GM23338 (cell line): ENCODE measurements at regions not wholly inside any gene's neighbourhood (a gene's known extent, or its start where the extent isn't known, plus 50 kb on each side); places are given as distances from the start of the nearest gene placed in this dataset.

Experiments used
- ATAC-seq: fragments of 200-7000 bp; cut with Tn5 transposase; 3 replicates; pipeline ENCODE4 v1.9.1; 2020
- DNase-seq: peaks from one replicate; pipeline ENCODE4 v3.0.0-alpha.2; 2015; ENCODE audit warnings: low spot score
- H2AFZ ChIP-seq: fragments of 200-600 bp; sonication (generic); 2 replicates; pipeline ENCODE4 v1.8.0; 2016; ENCODE audit warnings: antibody characterized with exemption, mild to moderate bottlenecking, moderate library complexity
- H3F3A ChIP-seq: fragments of 200-600 bp; sonication (generic); replicated peaks from 2 replicates; pipeline ENCODE4 v1.8.0; 2017; ENCODE audit warnings: antibody characterized with exemption, mixed run types, low read depth
- H3K27ac ChIP-seq: fragments of 200-600 bp; sonication (generic); 2 replicates; pipeline ENCODE4 v1.6.1; 2016; ENCODE audit warnings: low read depth
- H3K27me3 ChIP-seq: fragments of 200-600 bp; sonication (generic); 2 replicates; pipeline ENCODE4 v1.8.0; 2016; ENCODE audit warnings: mild to moderate bottlenecking, mixed run types, moderate library complexity; ENCODE audit not compliant: insufficient read depth
- H3K36me3 ChIP-seq: fragments of 200-600 bp; sonication (generic); 2 replicates; pipeline ENCODE4 v1.8.0; 2016; ENCODE audit warnings: mild to moderate bottlenecking; ENCODE audit not compliant: insufficient read depth
- H3K4me1 ChIP-seq: fragments of 200-600 bp; sonication (generic); 2 replicates; pipeline ENCODE4 v1.8.0; 2016; ENCODE audit warnings: mild to moderate bottlenecking, moderate library complexity; ENCODE audit not compliant: insufficient read depth
- H3K4me2 ChIP-seq: fragments of 200-600 bp; sonication (generic); 2 replicates; pipeline ENCODE4 v1.7.1; 2017; ENCODE audit warnings: mixed run types
- H3K4me3 ChIP-seq: fragments of 200-600 bp; sonication (generic); 2 replicates; pipeline ENCODE4 v1.6.1; 2016; ENCODE audit warnings: mixed run types
- H3K79me2 ChIP-seq: fragments of 200-600 bp; sonication (generic); replicated peaks from 2 replicates; pipeline ENCODE4 v1.8.0; 2017; ENCODE audit warnings: mild to moderate bottlenecking; ENCODE audit not compliant: insufficient read depth
- H3K9me2 ChIP-seq: fragments of 200-600 bp; sonication (generic); 2 replicates; pipeline ENCODE4 v1.8.0; 2017; ENCODE audit not compliant: insufficient read depth
- H4K20me1 ChIP-seq: fragments of 200-600 bp; sonication (generic); replicated peaks from 2 replicates; pipeline ENCODE4 v1.8.0; 2017; ENCODE audit warnings: mild to moderate bottlenecking; ENCODE audit not compliant: insufficient read depth
- H3K27ac Mint-ChIP-seq: 2 replicates; pipeline ENCODE4 v1.8.0; 2020; ENCODE audit warnings: inconsistent platforms, mild to moderate bottlenecking, moderate library complexity, mixed read lengths
- H3K27me3 Mint-ChIP-seq: 3 replicates; pipeline ENCODE4 v1.8.0; 2022; ENCODE audit warnings: low read depth, mild to moderate bottlenecking, moderate library complexity, mixed read lengths, inconsistent platforms; ENCODE audit not compliant: insufficient read depth, poor library complexity
- H3K36me3 Mint-ChIP-seq: 3 replicates; pipeline ENCODE4 v1.8.0; 2021; ENCODE audit warnings: low read depth, mild to moderate bottlenecking, inconsistent platforms, moderate library complexity, mixed read lengths
- H3K4me1 Mint-ChIP-seq: 3 replicates; pipeline ENCODE4 v1.8.0; 2020; ENCODE audit warnings: mild to moderate bottlenecking, inconsistent platforms, mixed read lengths
- H3K4me3 Mint-ChIP-seq: 3 replicates; pipeline ENCODE4 v1.8.0; 2021; ENCODE audit warnings: moderate library complexity, mild to moderate bottlenecking, inconsistent platforms, mixed read lengths
- H3K9me3 Mint-ChIP-seq: 3 replicates; pipeline ENCODE4 v1.8.0; 2020; ENCODE audit warnings: moderate library complexity, mild to moderate bottlenecking, inconsistent platforms, mixed read lengths
- CREB1 ChIP-seq: fragments of 250-450 bp; sonication (Bioruptor Pico); IDR thresholded peaks from 2 replicates; pipeline ENCODE4 v1.5.0; 2020; ENCODE audit warnings: low read depth, mild to moderate bottlenecking, moderate library complexity
- STAT1 ChIP-seq: IDR thresholded peaks from one replicate; pipeline ENCODE4 v1.6.1; 2016; ENCODE audit warnings: antibody characterized with exemption; ENCODE audit not compliant: unreplicated experiment
- ZNF462 ChIP-seq: fragments of 250-450 bp; sonication (Bioruptor Pico); IDR thresholded peaks from 2 replicates; pipeline ENCODE4 v1.5.0; 2020; ENCODE audit warnings: mild to moderate bottlenecking, moderate library complexity
- TF ChIP-seq, protein P1 (sequence below): IDR thresholded peaks from 2 replicates; pipeline ENCODE4 v1.6.1; 2016; ENCODE audit warnings: antibody characterized with exemption

GRCh38 chr9:127554966-127555839 lies 56.9 kb upstream of the STXBP1 start (continued):
- TF ChIP-seq STAT1: no peak

GRCh38 chr9:127555840-127556820 lies 55.9 kb upstream of the STXBP1 start:
- no peak overlapping the region; the same call in 1 of the 2 replicates for H3K27ac Mint-ChIP-seq
- no peak for TF ChIP-seq STAT1
- TF ChIP-seq CREB1 (CRISPR knock-in tag): no peak
- no peak for TF ChIP-seq ZNF462 (CRISPR knock-in tag)
- TF ChIP-seq, protein P1, sequence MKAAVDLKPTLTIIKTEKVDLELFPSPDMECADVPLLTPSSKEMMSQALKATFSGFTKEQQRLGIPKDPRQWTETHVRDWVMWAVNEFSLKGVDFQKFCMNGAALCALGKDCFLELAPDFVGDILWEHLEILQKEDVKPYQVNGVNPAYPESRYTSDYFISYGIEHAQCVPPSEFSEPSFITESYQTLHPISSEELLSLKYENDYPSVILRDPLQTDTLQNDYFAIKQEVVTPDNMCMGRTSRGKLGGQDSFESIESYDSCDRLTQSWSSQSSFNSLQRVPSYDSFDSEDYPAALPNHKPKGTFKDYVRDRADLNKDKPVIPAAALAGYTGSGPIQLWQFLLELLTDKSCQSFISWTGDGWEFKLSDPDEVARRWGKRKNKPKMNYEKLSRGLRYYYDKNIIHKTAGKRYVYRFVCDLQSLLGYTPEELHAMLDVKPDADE: no peak
- Histone ChIP-seq H3K36me3 (no peaks in the 10 kb centered on the region), H4K20me1 (peaks cover 11% of the 10 kb centered on the region), H3K27me3 (no peaks in the 10 kb centered on the region), H3K27ac (no peak overlapping the region), H3K4me3 (no peak overlapping the region), H3K79me2 (peaks cover 51% of the 10 kb centered on the region), H3F3A (0 out of 2 replicates have a peak, but pooled peaks cover 2% of the 10 kb centered on the region), H3K9me2 (no peaks in the 10 kb centered on the region), H3K4me1 (peaks cover 18% of the 10 kb centered on the region), H2AFZ (no peak overlapping the region), H3K4me2 (no peak overlapping the region)
- peaks cover 29% of the 10 kb centered on the region for H3K4me1 Mint-ChIP-seq
- no peaks in the 10 kb centered on the region for H3K9me3 Mint-ChIP-seq
- H3K27me3 Mint-ChIP-seq: no peaks in the 10 kb centered on the region
- H3K4me3 Mint-ChIP-seq: no peak overlapping the region
- DNase-seq (no peak), ATAC-seq (peak; percentile 31)
- H3K36me3 Mint-ChIP-seq: peaks cover 7% of the 10 kb centered on the region; the same call in 2 of the 3 replicates
